HepG2 (cell line): ENCODE measurements at regions not wholly inside any gene's neighbourhood (a gene's known extent, or its start where the extent isn't known, plus 50 kb on each side); places are given as distances from the start of the nearest gene placed in this dataset.

Source experiments
- KLF6 ChIP-seq: IDR thresholded peaks from 2 replicates; pipeline ENCODE4 v1.8.0; 2016; ENCODE audit warnings: missing biosample characterization, missing genetic modification reagents
- MAFK ChIP-seq, 2 experiments: IDR thresholded peaks in 1 of 2; conservative IDR thresholded peaks in 1 of 2; 2 replicates each; pipeline ENCODE4 v1.6.1; 2011; ENCODE audit warnings: improper control_type of control experiment in 2 of 2, low read length in 2 of 2
- MTA3 ChIP-seq: sonication (generic); formaldehyde crosslinking; IDR thresholded peaks from 2 replicates; pipeline ENCODE4 v1.4.0; 2020; ENCODE audit warnings: missing genetic modification reagents
- YY1 ChIP-seq: IDR thresholded peaks from 2 replicates; pipeline ENCODE4 v1.6.1; 2011; ENCODE audit warnings: low read length, low read depth, moderate library complexity, mild to moderate bottlenecking; ENCODE audit not compliant: insufficient read depth, insufficient replicate concordance
- ZNF678 ChIP-seq: sonication (generic); formaldehyde crosslinking; IDR thresholded peaks from 2 replicates; pipeline ENCODE4 v1.4.0; 2020; ENCODE audit warnings: mild to moderate bottlenecking, missing genetic modification reagents
- TF ChIP-seq, protein P1 (sequence below): sonication (generic); formaldehyde crosslinking; IDR thresholded peaks from 2 replicates; pipeline ENCODE4 v1.8.0; 2022; ENCODE audit warnings: missing genetic modification reagents, mild to moderate bottlenecking, borderline replicate concordance

- TF ChIP-seq MAFK (conservative IDR thresholded peaks at IDR 0.05 in 1 of 2, IDR thresholded peaks at IDR 0.05 in 1 of 2; ENCODE audit: low read length in 2 of 2) (no peak), MTA3 (no peak), KLF6 (CRISPR knock-in tag) (no peak), YY1 (no peak), ZNF678 (CRISPR knock-in tag) (no peak)
- TF ChIP-seq, protein P1, sequence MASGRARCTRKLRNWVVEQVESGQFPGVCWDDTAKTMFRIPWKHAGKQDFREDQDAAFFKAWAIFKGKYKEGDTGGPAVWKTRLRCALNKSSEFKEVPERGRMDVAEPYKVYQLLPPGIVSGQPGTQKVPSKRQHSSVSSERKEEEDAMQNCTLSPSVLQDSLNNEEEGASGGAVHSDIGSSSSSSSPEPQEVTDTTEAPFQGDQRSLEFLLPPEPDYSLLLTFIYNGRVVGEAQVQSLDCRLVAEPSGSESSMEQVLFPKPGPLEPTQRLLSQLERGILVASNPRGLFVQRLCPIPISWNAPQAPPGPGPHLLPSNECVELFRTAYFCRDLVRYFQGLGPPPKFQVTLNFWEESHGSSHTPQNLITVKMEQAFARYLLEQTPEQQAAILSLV (CRISPR knock-in tag), result no peak
These were observed 499.1 kb downstream of the FOXO1 start for GRCh38 chr13:40167327-40167726.
